ENCODE measurements at regions not wholly inside any gene's neighbourhood (a gene's known extent, or its start where the extent isn't known, plus 50 kb on each side); places are given as distances from the start of the nearest gene placed in this dataset.
"Not testable (repeated sequence)": the region's sequence is repeated elsewhere in the genome, so short reads cannot be mapped to it uniquely, and the experiment has no call there.

- DNase-seq = no peak
These were observed 665.7 kb upstream of the MDGA2 start for GRCh38 chr14:48341069-48341468.

GRCh38 chr14:48333221-48333920, 658.0 kb upstream of the MDGA2 start:
- no peak for DNase-seq

- DNase-seq = no peak
These were observed 656.0 kb upstream of the MDGA2 start for GRCh38 chr14:48331421-48331820.

- DNase-seq = no peak
These were observed 650.1 kb upstream of the MDGA2 start for GRCh38 chr14:48325486-48325885.

- DNase-seq = no peak
These were observed 648.3 kb upstream of the MDGA2 start for GRCh38 chr14:48323665-48324064.

- no peak for DNase-seq
These were observed 644.4 kb upstream of the MDGA2 start for GRCh38 chr14:48319823-48320222.

GRCh38 chr14:48304729-48305128, 629.3 kb upstream of the MDGA2 start:
- no peak for DNase-seq

GRCh38 chr14:48289701-48290100, 614.3 kb upstream of the MDGA2 start:
- no peak for DNase-seq

- not testable (repeated sequence) for DNase-seq
These were observed 609.8 kb upstream of the MDGA2 start for GRCh38 chr14:48285217-48285616.

- DNase-seq = no peak
These were observed 599.9 kb upstream of the MDGA2 start for GRCh38 chr14:48275301-48275700.

GRCh38 chr14:48274826-48275225, 599.4 kb upstream of the MDGA2 start:
- no peak for DNase-seq

- not testable (repeated sequence) for DNase-seq
These were observed 592.5 kb upstream of the MDGA2 start for GRCh38 chr14:48267926-48268325.

- not testable (repeated sequence) for DNase-seq
These were observed 590.8 kb upstream of the MDGA2 start for GRCh38 chr14:48266201-48266600.

- no peak for DNase-seq
These were observed 586.0 kb upstream of the MDGA2 start for GRCh38 chr14:48261436-48261835.

GRCh38 chr14:48260394-48261295, 585.2 kb upstream of the MDGA2 start:
- DNase-seq = not testable (repeated sequence)

- DNase-seq = not testable (repeated sequence)
These were observed 584.5 kb upstream of the MDGA2 start for GRCh38 chr14:48259876-48260275.

GRCh38 chr14:48259232-48259631, 583.8 kb upstream of the MDGA2 start:
- not testable (repeated sequence) for DNase-seq

GRCh38 chr14:48258703-48259102, 583.3 kb upstream of the MDGA2 start:
- not testable (repeated sequence) for DNase-seq

GRCh38 chr14:48253020-48253419, 577.6 kb upstream of the MDGA2 start:
- DNase-seq = no peak

GRCh38 chr14:48251290-48251689, 575.9 kb upstream of the MDGA2 start:
- no peak for DNase-seq

- DNase-seq = no peak
These were observed 575.2 kb upstream of the MDGA2 start for GRCh38 chr14:48250575-48250974.

GRCh38 chr14:48247977-48248376, 572.6 kb upstream of the MDGA2 start:
- no peak for DNase-seq

GRCh38 chr14:48243900-48244299, 568.5 kb upstream of the MDGA2 start:
- DNase-seq = no peak

GRCh38 chr14:48229091-48229490, 553.7 kb upstream of the MDGA2 start:
- no peak for DNase-seq
